ENCODE measurements at regions not wholly inside any gene's neighbourhood (a gene's known extent, or its start where the extent isn't known, plus 50 kb on each side); places are given as distances from the start of the nearest gene placed in this dataset.

DNA sequence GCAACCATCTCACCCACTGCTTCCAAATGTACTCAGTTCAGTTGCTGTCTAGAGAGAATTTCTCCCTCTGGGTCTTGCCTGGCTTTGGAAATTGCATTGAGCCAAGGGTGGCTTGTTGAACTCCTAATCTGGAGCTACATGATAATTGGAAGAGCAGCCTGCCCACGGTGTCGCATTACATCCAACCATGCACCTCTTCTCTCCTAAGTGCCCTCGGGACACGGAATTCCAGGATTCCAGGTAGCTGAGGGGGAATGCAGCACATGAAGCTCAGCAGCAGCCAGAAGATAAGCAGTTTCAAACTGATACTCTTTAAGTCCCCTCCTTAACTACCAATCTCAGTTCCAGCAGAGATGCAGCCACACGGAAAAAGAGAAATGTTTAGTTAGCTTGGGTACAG is 509.4 kb upstream of the KLF4 start:
- no peaks in the 10 kb centered on the region for H3K4me1 Mint-ChIP-seq
- H3K27ac Mint-ChIP-seq, result no peak overlapping the region
- H3K4me3 Mint-ChIP-seq, result no peak overlapping the region
- H3K36me3 Mint-ChIP-seq, result no peaks in the 10 kb centered on the region
- H3K9me3 Mint-ChIP-seq, result no peaks in the 10 kb centered on the region
- H3K27me3 Mint-ChIP-seq, result no peaks in the 10 kb centered on the region

DNA sequence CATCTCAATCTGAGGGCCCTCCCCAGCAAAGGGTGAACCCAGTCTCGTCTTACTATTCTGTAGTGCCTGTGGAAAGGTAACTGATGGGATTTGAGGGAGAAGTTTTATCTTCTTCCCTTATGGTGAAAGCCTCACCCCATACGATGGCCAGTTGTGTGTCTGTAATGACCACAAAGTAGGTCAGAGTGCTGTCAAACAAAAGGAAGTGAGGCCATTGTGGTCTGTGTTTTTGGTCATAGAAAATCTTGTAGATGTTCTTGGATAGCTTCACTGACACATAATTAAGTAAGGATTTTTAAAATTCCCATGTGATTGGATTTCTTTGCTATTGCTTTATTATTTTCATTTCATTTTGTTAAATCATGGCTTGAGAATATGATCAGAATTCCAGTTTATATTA is 505.1 kb upstream of the KLF4 start:
- no peaks in the 10 kb centered on the region for H3K9me3 Mint-ChIP-seq
- H3K4me3 Mint-ChIP-seq, result no peak overlapping the region
- no peaks in the 10 kb centered on the region for H3K27me3 Mint-ChIP-seq
- H3K27ac Mint-ChIP-seq, result no peak overlapping the region
- H3K36me3 Mint-ChIP-seq, result no peaks in the 10 kb centered on the region
- H3K4me1 Mint-ChIP-seq, result no peaks in the 10 kb centered on the region

DNA sequence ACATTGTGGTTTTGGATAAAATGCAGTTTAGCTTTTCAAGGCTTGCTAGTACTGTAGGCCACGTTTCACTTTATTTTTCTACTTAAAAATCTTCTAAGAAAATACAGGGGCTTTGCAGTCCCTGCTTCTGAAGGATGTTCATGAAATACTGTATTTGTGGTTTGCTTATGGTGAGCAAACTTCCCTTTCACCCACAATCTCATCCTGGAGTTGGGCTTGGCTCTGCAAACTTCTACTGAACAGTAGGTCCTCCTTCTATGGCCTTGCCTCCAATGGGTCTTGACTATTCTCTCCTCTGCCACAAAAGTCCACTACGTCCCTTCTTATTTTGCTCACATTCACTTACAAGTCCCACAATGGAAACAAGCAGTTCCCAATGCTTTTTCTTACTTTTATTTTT is 502.7 kb upstream of the KLF4 start:
- Mint-ChIP-seq H3K36me3 (no peaks in the 10 kb centered on the region), H3K4me1 (no peaks in the 10 kb centered on the region), H3K9me3 (no peaks in the 10 kb centered on the region), H3K27me3 (no peaks in the 10 kb centered on the region), H3K27ac (no peak overlapping the region), H3K4me3 (no peak overlapping the region)

DNA sequence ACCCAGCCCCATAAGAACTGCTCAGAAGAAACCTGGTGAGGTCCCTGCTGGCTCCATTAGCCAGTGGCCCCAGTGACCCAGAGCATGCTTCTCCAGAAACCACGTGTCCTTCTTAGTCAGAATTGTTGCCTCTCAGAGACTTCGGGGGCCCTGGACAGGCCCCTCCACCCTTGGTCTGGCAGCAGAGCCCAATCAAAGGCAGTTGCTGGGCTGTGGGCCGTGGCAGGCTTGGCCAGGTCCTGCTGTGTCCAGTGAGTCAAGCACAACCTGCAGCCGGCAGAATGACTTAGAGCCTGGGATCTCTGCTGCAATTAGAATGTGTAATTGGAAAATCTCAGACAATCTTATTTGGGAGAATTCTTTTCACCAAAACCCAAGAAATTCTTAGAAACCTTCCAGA is 502.0 kb upstream of the KLF4 start:
- Mint-ChIP-seq H3K27ac (no peak overlapping the region), H3K9me3 (no peaks in the 10 kb centered on the region), H3K4me1 (no peaks in the 10 kb centered on the region), H3K36me3 (no peaks in the 10 kb centered on the region), H3K27me3 (no peaks in the 10 kb centered on the region), H3K4me3 (no peak overlapping the region)

DNA sequence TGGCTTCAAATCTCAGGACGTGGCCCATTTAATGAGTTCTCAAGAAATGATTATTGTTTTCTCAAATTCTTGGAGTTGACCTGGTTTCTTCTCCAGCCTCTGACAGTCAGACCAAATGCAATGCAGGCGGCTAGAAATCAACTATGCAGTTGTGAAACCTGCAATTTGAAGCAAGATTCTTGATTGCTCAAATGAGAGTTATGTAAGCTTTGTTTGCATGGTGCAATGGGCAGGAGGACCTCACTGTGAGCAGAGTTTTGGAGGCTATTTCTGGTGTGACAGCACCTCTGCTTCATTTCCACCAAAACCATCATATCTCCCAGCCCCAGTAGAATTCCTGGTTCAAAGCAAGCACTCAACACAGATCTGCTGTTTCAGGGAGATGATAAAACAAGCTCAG is 500.0 kb upstream of the KLF4 start:
- H3K36me3 Mint-ChIP-seq, result no peaks in the 10 kb centered on the region
- H3K4me1 Mint-ChIP-seq, result no peaks in the 10 kb centered on the region
- no peaks in the 10 kb centered on the region for H3K9me3 Mint-ChIP-seq
- H3K27ac Mint-ChIP-seq, result no peak overlapping the region
- no peak overlapping the region for H3K4me3 Mint-ChIP-seq
- H3K27me3 Mint-ChIP-seq, result peaks cover 2% of the 10 kb centered on the region

DNA sequence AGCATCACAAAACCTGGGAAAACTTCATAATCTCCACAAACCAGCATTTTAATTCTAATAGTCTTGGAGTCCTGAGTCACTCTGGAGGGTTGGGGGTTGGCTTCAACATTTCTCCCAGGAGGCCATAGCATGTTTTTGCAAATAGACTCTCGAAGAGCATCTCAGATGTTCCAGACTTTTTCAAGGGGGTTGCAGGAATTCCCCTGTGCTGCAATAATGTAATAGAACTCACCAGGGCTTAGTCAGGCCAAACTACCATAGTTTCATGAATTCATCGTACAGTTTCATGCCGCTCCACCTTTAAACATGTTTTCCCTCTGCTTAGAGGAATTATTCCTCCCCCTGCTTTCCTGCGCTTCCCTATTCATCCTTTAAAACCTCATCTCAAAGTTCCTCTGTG is 499.5 kb upstream of the KLF4 start:
- no peak overlapping the region for H3K4me3 Mint-ChIP-seq

DNA sequence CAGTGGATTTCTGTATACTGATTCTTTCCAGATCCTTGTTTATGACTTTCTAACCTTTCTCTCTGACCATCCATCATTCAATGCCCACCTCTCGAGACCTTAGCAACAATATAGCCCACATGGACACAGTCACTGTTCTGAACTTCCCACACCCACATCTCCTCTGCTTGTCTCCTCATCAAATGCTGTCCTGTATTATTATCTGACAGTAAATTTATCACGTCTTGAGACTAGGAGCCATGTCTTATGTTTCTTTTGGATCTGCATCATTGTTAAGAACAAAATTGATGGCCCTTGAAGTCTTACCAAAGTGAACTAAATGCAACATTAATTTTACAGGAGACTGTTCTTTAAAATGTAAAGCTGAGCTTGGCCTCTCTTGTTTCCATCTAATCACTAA is 495.4 kb upstream of the KLF4 start:
- Mint-ChIP-seq H3K4me3 (no peak overlapping the region), H3K27me3 (peaks cover 2% of the 10 kb centered on the region), H3K9me3 (no peaks in the 10 kb centered on the region), H3K36me3 (no peaks in the 10 kb centered on the region), H3K4me1 (no peaks in the 10 kb centered on the region), H3K27ac (no peak overlapping the region)

More for the DNA sequence above, 499.5 kb upstream of the KLF4 start:
- Mint-ChIP-seq H3K27me3 (peaks cover 2% of the 10 kb centered on the region), H3K36me3 (no peaks in the 10 kb centered on the region), H3K4me1 (no peaks in the 10 kb centered on the region), H3K9me3 (no peaks in the 10 kb centered on the region), H3K27ac (no peak overlapping the region)

DNA sequence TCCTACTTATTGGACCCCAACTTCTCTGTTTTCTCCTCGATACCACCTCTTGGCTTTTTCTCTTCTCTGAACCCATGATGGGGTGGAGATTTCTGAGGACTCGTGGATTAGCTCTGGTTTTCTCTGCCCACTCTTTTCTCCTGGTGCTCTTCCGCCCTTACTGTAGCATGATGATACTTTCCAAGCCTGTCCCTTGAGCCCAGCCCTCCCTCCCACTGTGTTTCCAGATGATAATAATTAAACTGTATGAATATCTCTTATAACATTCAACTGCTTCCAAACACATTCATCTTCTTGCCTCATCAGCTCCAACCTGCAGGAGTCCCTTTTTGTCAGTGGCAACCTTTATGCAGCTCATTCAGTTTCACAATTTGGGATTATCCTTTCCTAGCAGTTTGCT is 494.2 kb upstream of the KLF4 start:
- Mint-ChIP-seq H3K36me3 (no peaks in the 10 kb centered on the region), H3K4me1 (no peaks in the 10 kb centered on the region)

DNA sequence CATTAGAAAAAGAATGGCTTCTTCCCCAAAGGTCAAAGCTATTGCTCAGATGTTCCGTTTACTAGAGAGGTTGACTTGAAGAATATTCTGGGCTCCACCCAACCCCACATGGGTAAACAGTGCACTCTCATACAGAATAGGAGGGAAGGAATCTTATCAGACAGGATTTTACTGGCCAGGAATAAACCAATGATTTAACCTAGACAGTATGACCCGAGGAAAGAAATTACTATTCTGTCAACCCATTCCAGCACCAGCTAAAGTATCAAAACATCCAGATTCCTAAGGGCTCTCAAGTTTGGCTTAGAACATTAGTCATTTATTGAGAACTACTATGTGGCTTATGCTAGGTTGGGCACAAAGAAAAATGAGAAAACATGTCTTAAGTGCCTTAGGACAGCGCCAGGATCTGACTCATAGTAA is 493.6 kb upstream of the KLF4 start:
- no peak overlapping the region for H3K4me3 Mint-ChIP-seq
- no peaks in the 10 kb centered on the region for H3K4me1 Mint-ChIP-seq
- H3K27me3 Mint-ChIP-seq, result peaks cover 2% of the 10 kb centered on the region
- no peaks in the 10 kb centered on the region for H3K36me3 Mint-ChIP-seq
- no peaks in the 10 kb centered on the region for H3K9me3 Mint-ChIP-seq
- no peak overlapping the region for H3K27ac Mint-ChIP-seq

More for the DNA sequence above, 494.2 kb upstream of the KLF4 start:
- Mint-ChIP-seq H3K4me3 (no peak overlapping the region), H3K27me3 (peaks cover 2% of the 10 kb centered on the region), H3K9me3 (no peaks in the 10 kb centered on the region), H3K27ac (no peak overlapping the region)

DNA sequence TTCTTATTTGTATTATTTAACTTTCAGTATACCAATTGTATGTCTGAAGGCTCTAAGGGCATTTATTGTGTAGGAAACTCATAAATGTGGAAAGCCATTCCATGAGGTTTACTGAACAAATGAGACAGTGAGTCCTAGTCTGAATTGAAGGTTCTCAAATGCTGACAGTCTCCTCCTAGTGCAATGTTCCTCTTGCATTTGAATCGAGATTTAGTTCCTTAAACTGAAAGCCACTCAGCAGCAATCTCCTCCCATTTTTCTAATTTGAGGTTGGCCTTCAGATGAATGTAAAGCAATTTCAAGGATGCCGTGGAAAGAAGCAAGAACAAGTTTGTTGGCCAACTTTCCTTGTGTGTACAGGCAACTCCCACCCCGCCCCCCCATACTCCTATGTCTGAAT is 493.2 kb upstream of the KLF4 start:
- H3K4me1 Mint-ChIP-seq, result no peaks in the 10 kb centered on the region
- peaks cover 2% of the 10 kb centered on the region for H3K27me3 Mint-ChIP-seq
- H3K27ac Mint-ChIP-seq, result no peak overlapping the region
- H3K36me3 Mint-ChIP-seq, result no peaks in the 10 kb centered on the region
- no peak overlapping the region for H3K4me3 Mint-ChIP-seq
- H3K9me3 Mint-ChIP-seq, result no peaks in the 10 kb centered on the region

DNA sequence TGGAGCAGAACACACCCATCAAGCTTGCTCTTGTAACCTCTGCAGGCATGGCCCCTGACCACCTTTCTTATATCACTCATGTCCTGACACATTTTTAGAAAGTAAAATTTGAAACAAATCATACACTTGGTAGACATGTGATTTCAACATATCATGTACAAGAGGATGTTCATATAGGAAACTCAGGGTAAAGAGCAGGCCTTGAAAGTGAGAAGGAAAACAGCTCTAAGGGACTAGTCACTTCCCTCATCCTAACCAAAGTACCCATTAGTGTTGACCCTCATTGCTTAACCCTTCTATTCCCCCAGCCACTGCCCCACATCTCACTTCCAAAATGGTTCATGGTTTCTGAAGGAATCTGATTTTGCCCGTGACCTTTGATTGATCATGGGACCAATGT is 492.4 kb upstream of the KLF4 start:
- peaks cover 2% of the 10 kb centered on the region for H3K27me3 Mint-ChIP-seq
- no peaks in the 10 kb centered on the region for H3K36me3 Mint-ChIP-seq
- no peaks in the 10 kb centered on the region for H3K9me3 Mint-ChIP-seq
- no peak overlapping the region for H3K4me3 Mint-ChIP-seq
- H3K27ac Mint-ChIP-seq, result no peak overlapping the region
- no peaks in the 10 kb centered on the region for H3K4me1 Mint-ChIP-seq

DNA sequence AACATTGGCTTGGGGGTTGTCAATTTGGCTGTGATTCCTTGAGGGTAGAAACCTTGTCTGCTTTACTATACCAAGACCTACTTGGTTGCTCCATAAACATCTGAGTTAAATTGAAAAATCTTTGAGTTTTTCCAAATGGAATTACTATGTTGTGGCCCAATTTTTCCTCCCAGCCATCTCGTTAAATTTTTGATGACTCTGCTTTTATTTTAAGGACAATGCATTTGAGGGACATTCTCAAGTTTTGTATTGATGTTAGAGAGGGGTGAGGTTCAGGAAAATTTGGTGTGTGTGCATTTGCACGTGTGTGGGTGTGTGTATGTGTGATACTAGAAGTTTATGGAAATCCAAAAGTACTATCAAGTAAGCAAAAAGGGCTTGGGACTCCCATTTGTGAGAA is 491.4 kb upstream of the KLF4 start:
- H3K27me3 Mint-ChIP-seq, result peaks cover 2% of the 10 kb centered on the region

DNA sequence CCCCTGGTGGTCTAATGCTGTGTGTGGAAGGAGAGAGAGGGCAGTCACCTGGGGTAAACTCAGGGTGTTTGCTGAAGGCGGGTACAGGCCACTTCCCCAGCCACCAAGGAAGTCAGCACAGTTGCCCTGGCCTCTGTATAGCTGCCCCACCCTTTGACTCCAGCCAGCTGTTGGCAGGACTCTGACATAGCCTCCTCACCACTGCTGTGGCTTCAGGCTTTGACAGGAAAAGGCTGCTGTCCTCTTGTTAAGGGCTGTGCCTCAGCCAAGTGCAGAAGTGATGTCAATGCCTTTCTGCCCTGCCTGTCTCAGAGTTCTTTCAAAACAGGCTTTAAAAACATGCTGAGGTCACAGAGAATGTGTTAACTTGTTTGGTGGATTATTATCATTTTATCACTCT is 487.2 kb upstream of the KLF4 start:
- no peak overlapping the region for H3K27ac Mint-ChIP-seq
- H3K4me1 Mint-ChIP-seq, result no peaks in the 10 kb centered on the region
- no peaks in the 10 kb centered on the region for H3K27me3 Mint-ChIP-seq
- no peak overlapping the region for H3K4me3 Mint-ChIP-seq
- peaks cover 7% of the 10 kb centered on the region for H3K9me3 Mint-ChIP-seq
- no peaks in the 10 kb centered on the region for H3K36me3 Mint-ChIP-seq

More for the DNA sequence above, 491.4 kb upstream of the KLF4 start:
- Mint-ChIP-seq H3K4me1 (no peaks in the 10 kb centered on the region), H3K9me3 (peaks cover 5% of the 10 kb centered on the region), H3K36me3 (no peaks in the 10 kb centered on the region), H3K4me3 (no peak overlapping the region), H3K27ac (no peak overlapping the region)

DNA sequence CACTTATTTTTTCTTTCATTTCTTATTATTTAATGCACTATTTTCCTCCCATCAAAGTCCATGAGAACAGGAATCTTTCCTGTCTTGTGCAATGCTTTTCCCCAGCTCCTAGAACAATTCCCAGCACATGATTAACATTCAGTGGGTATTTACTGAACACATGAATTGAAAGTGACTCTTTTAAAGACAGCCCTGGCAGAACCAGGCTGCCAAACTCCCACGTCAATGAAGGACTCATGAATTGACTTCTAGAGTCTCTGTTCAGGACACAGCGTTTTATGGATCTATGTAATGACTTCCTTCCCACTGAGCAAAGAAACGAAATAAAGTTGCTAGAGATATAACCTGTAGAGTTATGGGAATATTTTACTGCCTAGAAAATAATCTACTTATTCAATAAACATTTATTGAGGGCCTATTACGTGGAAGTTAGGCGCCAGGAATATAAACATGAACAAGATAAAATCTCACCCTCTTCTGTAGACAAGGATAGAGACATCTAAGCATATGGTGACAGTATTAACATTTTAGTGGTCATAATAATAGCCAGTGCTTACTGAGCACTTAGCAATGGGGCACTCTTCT is 485.9 kb upstream of the KLF4 start:
- no peaks in the 10 kb centered on the region for H3K4me1 Mint-ChIP-seq
- H3K4me3 Mint-ChIP-seq, result no peak overlapping the region
- no peak overlapping the region for H3K27ac Mint-ChIP-seq
- no peaks in the 10 kb centered on the region for H3K27me3 Mint-ChIP-seq
- no peaks in the 10 kb centered on the region for H3K36me3 Mint-ChIP-seq
- H3K9me3 Mint-ChIP-seq, result peaks cover 7% of the 10 kb centered on the region

DNA sequence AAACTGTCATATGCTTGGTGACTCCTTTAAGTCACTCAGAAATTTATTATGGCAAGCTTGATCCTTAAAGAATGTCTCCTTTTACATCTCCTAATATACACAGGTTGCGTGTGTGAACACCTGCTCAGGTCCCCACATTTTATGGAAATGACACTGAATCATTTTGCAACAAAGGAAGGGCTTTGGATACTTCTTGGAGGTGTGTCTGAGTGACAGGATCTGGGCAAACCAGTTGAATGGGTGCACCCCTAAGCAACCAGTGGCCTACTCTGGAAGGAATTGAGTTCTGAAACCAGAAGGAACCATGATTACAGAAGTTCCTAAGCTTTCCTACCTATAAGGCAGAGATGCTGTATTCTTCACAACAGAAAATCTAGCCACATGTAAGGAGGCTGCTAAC is 483.9 kb upstream of the KLF4 start:
- H3K36me3 Mint-ChIP-seq, result no peaks in the 10 kb centered on the region
- H3K27ac Mint-ChIP-seq, result no peak overlapping the region
- no peaks in the 10 kb centered on the region for H3K27me3 Mint-ChIP-seq
- H3K4me3 Mint-ChIP-seq, result no peak overlapping the region
- no peaks in the 10 kb centered on the region for H3K4me1 Mint-ChIP-seq
- H3K9me3 Mint-ChIP-seq, result peaks cover 7% of the 10 kb centered on the region

DNA sequence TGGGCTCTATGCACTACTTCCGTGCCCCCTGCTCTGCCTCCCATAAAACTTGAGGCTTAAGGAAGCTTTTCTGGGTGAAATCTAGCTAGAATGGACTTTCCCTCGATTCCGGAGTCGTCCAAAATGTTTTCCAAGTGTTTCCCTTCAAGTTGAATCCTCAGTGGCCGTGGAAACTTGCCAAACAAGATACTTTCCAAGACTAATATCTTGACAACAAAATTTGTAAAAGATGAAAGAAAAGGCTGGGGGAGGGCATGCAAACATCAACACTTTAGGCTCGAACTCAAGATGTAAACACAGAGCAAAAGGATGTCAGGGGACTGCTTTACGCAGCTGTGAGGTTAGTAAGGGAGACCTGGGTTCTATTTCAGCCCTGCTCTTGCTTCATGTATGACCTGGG is 482.8 kb upstream of the KLF4 start:
- Mint-ChIP-seq H3K36me3 (no peaks in the 10 kb centered on the region), H3K9me3 (peaks cover 7% of the 10 kb centered on the region), H3K27ac (no peak overlapping the region)

DNA sequence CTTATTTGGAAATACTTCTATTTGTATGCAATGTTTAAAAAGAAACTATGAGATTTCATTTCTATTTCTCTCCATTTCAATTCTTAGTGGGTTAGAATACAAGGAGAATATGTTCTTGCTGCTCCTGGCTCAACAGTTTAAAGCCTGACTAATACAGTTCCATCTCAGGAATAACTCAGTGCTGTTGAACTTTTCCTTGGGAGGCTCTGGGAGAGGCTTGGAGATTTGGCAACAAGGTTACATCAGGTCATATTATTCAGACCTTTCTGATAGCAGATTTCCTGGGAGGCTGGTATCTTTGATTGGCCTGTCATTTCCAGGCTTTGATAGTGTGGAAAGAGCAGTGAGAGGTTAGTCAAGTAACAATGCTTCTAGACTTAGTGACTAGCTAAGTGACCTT is 481.7 kb upstream of the KLF4 start:
- H3K9me3 Mint-ChIP-seq, result peaks cover 5% of the 10 kb centered on the region
- H3K36me3 Mint-ChIP-seq, result no peaks in the 10 kb centered on the region
- H3K27ac Mint-ChIP-seq, result no peak overlapping the region
- H3K27me3 Mint-ChIP-seq, result no peaks in the 10 kb centered on the region
- H3K4me3 Mint-ChIP-seq, result no peak overlapping the region
- no peaks in the 10 kb centered on the region for H3K4me1 Mint-ChIP-seq

More for the DNA sequence above, 482.8 kb upstream of the KLF4 start:
- H3K4me1 Mint-ChIP-seq, result no peaks in the 10 kb centered on the region
- no peaks in the 10 kb centered on the region for H3K27me3 Mint-ChIP-seq
- H3K4me3 Mint-ChIP-seq, result no peak overlapping the region
